ENCODE measurements at regions not wholly inside any gene's neighbourhood (a gene's known extent, or its start where the extent isn't known, plus 50 kb on each side); places are given as distances from the start of the nearest gene placed in this dataset.

DNA sequence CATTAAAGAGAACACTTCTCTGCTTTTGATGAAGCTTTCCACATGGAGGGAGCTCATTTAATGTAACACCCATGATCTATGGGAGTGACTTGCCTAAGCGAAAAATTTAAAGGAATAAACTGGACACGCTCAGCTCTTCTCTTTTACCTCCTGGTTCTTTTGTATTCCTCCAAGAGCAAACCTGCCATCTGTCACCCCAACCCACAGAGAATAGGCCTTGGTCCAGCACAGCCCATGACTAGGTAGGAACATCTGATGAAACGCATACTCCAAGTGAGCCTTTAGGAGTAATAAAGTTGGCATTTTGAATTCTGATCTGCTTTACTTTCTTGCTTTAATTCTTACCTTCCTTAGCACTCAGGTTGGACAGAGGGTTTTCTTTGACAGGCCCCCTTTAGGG lies 389.0 kb downstream of the HNRNPD start:
- Histone ChIP-seq H3K4me3 (no peak overlapping the region), H3K36me3 (no peaks in the 10 kb centered on the region), H3K27ac (no peak overlapping the region), H3K9me3 (replicated peaks) (no peaks in the 10 kb centered on the region), H3K27me3 (replicated peaks) (no peaks in the 10 kb centered on the region), H3K4me1 (replicated peaks) (no peaks in the 10 kb centered on the region)
- no peak for DNase-seq (ENCODE audit: low read depth in 1 of 2, low spot score in 2 of 2)

DNA sequence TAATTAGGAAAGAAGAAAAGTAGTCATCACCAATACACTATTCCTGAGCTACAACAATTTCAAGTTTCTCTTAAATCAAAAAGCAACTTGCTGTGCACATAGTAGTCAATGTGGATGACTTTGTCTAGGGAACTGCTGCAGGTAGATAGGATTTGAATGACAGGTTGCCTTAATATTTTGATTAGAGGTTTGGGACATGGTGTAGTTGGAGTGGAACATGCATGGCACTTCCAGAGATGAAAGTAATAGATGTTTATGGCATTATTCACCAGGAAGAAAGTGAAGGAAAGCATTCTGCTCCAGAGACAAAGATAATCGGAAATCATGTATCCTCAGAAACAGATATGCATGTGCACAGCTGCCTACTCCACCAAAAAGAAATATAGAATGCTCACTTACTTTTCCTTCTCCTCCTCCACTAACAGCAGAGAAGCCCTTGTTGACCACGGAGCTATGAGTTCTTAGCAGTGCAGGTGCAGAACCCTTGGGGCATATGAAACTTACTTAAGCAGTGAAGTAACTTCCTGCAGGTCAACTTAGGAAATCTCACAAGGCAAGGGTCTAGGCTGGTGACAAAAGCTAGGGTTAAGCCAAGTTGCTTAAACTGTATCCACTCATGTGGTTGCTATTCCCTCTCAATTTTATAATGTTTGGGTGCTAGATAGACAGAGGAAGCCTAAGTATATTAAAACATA lies 390.8 kb downstream of the HNRNPD start:
- Histone ChIP-seq H3K4me3 (no peak overlapping the region), H3K9me3 (replicated peaks) (no peaks in the 10 kb centered on the region)

DNA sequence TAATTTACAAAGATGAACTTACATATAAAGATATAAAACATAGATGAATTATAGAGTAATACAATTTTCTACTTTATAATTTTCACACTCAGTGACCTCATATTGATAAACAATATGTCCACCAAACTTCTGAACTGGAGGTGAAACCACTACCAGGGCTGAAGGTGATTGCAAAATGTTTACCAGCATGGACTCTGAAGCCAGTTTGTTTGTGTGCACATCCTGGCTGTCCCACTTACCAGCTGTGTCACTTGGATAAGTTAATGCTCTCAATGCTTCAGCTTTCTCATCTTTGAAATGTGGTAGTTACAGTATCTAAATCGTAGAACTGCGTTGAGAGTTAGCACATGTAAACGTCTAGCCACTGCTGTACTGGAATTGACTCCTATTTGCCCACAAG lies 392.6 kb downstream of the HNRNPD start:
- Histone ChIP-seq H3K36me3 (no peaks in the 10 kb centered on the region), H3K9me3 (replicated peaks) (no peaks in the 10 kb centered on the region), H3K4me3 (no peak overlapping the region), H3K4me1 (replicated peaks) (no peaks in the 10 kb centered on the region), H3K27me3 (replicated peaks) (no peaks in the 10 kb centered on the region), H3K27ac (no peak overlapping the region)
- DNase-seq (ENCODE audit: low read depth in 1 of 2, low spot score in 2 of 2) = no peak

More for the DNA sequence above, 390.8 kb downstream of the HNRNPD start:
- Histone ChIP-seq H3K27me3 (replicated peaks) (no peaks in the 10 kb centered on the region), H3K36me3 (no peaks in the 10 kb centered on the region), H3K4me1 (replicated peaks) (no peaks in the 10 kb centered on the region), H3K27ac (no peak overlapping the region)
- DNase-seq (ENCODE audit: low read depth in 1 of 2, low spot score in 2 of 2) = no peak

DNA sequence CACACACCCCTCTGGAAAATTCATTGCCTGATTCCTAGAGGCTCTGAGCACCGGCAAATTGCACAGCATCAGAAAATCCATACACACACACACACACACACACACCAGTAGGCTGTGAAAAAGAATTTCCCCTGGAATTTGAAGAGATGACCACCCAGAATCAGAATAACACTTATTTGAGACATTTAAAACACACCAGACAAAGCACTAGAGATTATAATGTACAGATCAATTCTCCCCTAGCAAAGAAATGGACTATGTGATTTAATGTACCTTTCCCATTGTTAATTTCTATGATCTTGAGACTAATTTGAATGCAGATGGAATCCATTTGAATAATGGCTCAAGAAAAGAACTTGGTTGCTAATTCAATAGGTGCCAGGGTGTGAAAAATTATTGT lies 399.3 kb downstream of the HNRNPD start:
- H3K4me1 ChIP-seq (replicated peaks) = no peaks in the 10 kb centered on the region
- no peaks in the 10 kb centered on the region for H3K36me3 ChIP-seq
- no peak overlapping the region for H3K4me3 ChIP-seq
- DNase-seq (ENCODE audit: low read depth in 1 of 2, low spot score in 2 of 2) = no peak
- no peaks in the 10 kb centered on the region for H3K9me3 ChIP-seq (replicated peaks)
- H3K27me3 ChIP-seq (replicated peaks) = no peaks in the 10 kb centered on the region
- no peak overlapping the region for H3K27ac ChIP-seq

DNA sequence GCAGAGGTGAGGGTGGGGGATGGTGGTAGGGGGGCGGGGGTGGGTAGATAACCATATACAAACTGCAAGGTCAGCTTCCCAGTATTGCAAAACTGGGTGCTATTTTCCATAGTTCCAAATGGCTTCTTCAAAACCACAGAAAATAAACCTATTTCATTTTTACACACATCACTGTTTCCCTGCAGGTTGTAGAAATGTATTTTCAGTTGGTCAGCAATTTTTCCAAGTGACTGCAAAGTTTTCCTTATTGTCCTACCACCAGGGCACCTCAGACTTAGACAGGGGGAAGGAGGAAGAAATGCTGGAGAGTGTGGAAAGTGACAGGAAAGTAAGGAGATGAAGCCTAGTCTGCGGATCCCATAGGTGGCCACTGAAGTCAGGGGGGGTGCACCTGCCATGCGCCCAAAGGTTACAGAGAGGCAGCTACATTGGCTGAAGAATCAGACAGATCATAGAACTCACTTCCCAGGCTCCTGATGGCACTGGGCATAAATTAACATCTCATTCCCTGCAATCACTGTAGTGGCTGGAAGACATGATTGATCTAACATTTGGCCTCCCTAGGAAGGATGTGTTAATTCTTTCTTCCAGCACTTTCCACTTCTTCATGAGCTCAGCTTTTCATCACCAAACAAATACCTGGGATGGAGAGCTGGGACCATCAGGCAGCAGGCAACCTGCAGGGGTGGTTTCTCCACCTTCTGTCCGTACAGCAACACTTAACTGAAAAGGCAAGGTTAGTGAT lies 402.0 kb downstream of the HNRNPD start:
- H3K27me3 ChIP-seq (replicated peaks) = no peaks in the 10 kb centered on the region
- no peak for DNase-seq (ENCODE audit: low read depth in 1 of 2, low spot score in 2 of 2)
- no peak overlapping the region for H3K27ac ChIP-seq
- H3K4me3 ChIP-seq = no peak overlapping the region
- H3K9me3 ChIP-seq (replicated peaks) = no peaks in the 10 kb centered on the region
- no peaks in the 10 kb centered on the region for H3K36me3 ChIP-seq
- H3K4me1 ChIP-seq (replicated peaks) = no peaks in the 10 kb centered on the region

DNA sequence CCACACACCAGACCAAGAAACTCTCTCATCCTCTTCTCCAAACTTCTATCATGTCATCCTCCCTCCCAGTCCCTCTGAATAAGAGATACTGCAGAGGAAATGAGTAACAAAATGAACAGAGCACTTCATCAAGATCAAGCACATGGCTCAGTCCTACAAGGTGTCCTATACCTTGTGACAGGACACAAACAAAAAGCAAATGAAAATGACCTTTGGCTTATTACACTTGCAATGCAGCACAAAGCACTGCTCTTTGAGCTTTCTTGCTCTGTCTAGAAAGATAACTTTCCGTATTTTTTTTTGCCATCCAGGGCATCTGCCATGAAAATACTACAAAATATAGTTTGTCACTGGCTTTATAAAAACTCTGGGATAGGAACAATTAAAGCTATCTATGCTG lies 402.7 kb downstream of the HNRNPD start:
- H3K4me3 ChIP-seq = no peak overlapping the region
- no peaks in the 10 kb centered on the region for H3K36me3 ChIP-seq
- no peaks in the 10 kb centered on the region for H3K9me3 ChIP-seq (replicated peaks)
- no peak overlapping the region for H3K27ac ChIP-seq
- H3K27me3 ChIP-seq (replicated peaks) = no peaks in the 10 kb centered on the region
- no peak for DNase-seq (ENCODE audit: low read depth in 1 of 2, low spot score in 2 of 2)
- H3K4me1 ChIP-seq (replicated peaks) = no peaks in the 10 kb centered on the region

DNA sequence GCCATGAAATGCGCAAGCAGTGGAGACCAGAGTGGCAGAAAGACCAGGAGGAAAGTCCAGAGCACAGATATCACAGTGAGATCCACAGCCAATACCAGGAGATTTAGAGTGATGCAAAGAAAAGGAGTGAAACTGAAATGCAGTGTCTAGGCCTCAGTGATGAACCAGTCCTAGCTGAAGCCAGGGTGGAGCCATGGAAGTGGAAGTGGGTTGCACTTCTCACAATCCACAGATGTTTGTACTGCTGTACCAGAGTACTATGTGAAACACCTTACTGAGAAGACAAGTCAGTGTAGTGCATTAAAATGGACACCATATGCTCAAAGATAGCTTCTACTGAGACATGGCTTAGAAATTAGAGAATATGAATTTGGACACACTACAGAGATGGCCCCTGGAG lies 403.3 kb downstream of the HNRNPD start:
- no peak overlapping the region for H3K27ac ChIP-seq
- H3K36me3 ChIP-seq = no peaks in the 10 kb centered on the region
- no peak for DNase-seq (ENCODE audit: low read depth in 1 of 2, low spot score in 2 of 2)
- no peaks in the 10 kb centered on the region for H3K4me1 ChIP-seq (replicated peaks)
- H3K9me3 ChIP-seq (replicated peaks) = no peaks in the 10 kb centered on the region
- no peak overlapping the region for H3K4me3 ChIP-seq
- no peaks in the 10 kb centered on the region for H3K27me3 ChIP-seq (replicated peaks)

DNA sequence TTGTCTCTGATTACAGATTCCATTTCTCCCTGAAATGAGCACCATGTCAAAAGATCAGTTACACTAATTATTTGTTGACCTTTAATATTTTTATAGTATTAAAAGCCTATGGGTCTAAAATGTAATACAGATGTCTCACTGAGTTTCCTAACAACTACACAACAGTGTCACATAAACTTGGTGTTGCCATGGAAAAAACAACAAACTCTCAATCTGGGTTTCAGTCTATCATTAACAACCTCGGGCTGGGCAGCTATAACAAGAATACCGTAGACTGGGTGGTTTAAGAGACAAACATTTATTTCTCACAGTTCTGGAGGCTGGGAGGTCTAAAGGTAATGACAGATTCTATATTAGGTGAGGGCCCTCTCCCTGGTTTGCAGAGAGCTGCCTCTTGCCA lies 407.1 kb downstream of the HNRNPD start:
- no peaks in the 10 kb centered on the region for H3K4me1 ChIP-seq (replicated peaks)
- H3K36me3 ChIP-seq = no peaks in the 10 kb centered on the region
- DNase-seq (ENCODE audit: low read depth in 1 of 2, low spot score in 2 of 2) = no peak
- no peak overlapping the region for H3K4me3 ChIP-seq
- H3K27me3 ChIP-seq (replicated peaks) = no peaks in the 10 kb centered on the region
- H3K9me3 ChIP-seq (replicated peaks) = no peaks in the 10 kb centered on the region
- no peak overlapping the region for H3K27ac ChIP-seq

DNA sequence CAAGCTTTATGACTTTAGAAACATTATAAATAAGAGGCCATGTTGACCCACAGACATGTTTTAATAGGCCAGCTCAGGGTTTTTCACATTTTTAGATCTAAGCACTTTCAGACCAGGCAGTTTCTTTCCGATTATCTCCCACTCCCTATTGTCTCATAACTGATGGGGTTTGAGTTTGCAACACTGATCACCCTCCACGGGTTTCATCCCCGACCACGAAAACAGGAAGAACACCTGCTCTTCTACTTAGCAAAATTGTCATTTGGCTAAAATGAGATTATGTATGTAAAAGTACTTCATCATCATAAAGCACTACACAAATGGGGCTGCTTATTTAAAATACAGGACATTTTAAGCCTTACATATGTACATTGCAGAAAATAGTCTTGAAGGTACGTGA lies 407.9 kb downstream of the HNRNPD start:
- H3K4me3 ChIP-seq = no peak overlapping the region
- H3K4me1 ChIP-seq (replicated peaks) = no peaks in the 10 kb centered on the region
- DNase-seq (ENCODE audit: low read depth in 1 of 2, low spot score in 2 of 2) = no peak
- no peak overlapping the region for H3K27ac ChIP-seq
- no peaks in the 10 kb centered on the region for H3K36me3 ChIP-seq
- no peaks in the 10 kb centered on the region for H3K27me3 ChIP-seq (replicated peaks)
- H3K9me3 ChIP-seq (replicated peaks) = no peaks in the 10 kb centered on the region

DNA sequence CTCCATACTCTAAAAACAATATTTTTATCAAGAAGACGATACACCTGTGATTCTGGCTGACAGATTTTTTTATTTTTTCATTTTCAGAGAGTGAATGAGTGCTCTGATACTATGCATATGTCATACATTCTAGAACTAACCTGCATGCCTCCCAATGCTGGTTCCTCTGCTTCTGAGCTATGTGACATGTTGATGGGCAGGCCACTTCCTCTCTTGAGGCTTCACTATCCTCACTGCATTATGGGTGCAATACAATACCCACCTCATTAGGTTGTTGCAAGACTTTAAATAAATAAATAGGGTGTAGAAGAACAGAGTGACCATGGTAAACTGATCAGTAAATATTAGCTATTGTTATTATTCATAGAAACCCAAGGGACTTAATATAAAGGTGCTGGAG lies 408.3 kb downstream of the HNRNPD start:
- DNase-seq (ENCODE audit: low read depth in 1 of 2, low spot score in 2 of 2) = no peak
- no peaks in the 10 kb centered on the region for H3K9me3 ChIP-seq (replicated peaks)
- H3K27me3 ChIP-seq (replicated peaks) = no peaks in the 10 kb centered on the region
- H3K4me1 ChIP-seq (replicated peaks) = no peaks in the 10 kb centered on the region
- H3K27ac ChIP-seq = no peak overlapping the region
- no peaks in the 10 kb centered on the region for H3K36me3 ChIP-seq
- no peak overlapping the region for H3K4me3 ChIP-seq

DNA sequence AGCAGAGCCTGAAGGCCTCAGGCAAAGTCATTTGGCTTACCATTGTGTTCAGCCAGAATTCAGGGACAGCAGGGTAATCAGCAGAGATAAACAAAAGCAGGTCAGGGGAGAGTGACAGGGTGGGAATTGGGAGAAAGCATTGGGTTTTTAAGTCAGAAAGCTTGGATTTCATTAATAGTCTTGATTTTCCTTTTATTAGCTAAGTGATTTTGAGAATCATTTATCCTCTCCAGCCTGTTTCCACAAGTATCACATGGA lies 410.1 kb downstream of the HNRNPD start:
- H3K27ac ChIP-seq = no peak overlapping the region
- H3K27me3 ChIP-seq (replicated peaks) = no peaks in the 10 kb centered on the region
- no peaks in the 10 kb centered on the region for H3K9me3 ChIP-seq (replicated peaks)
- H3K4me1 ChIP-seq (replicated peaks) = no peaks in the 10 kb centered on the region
- DNase-seq (ENCODE audit: low read depth in 1 of 2, low spot score in 2 of 2) = no peak
- H3K36me3 ChIP-seq = no peaks in the 10 kb centered on the region
- H3K4me3 ChIP-seq = no peak overlapping the region

DNA sequence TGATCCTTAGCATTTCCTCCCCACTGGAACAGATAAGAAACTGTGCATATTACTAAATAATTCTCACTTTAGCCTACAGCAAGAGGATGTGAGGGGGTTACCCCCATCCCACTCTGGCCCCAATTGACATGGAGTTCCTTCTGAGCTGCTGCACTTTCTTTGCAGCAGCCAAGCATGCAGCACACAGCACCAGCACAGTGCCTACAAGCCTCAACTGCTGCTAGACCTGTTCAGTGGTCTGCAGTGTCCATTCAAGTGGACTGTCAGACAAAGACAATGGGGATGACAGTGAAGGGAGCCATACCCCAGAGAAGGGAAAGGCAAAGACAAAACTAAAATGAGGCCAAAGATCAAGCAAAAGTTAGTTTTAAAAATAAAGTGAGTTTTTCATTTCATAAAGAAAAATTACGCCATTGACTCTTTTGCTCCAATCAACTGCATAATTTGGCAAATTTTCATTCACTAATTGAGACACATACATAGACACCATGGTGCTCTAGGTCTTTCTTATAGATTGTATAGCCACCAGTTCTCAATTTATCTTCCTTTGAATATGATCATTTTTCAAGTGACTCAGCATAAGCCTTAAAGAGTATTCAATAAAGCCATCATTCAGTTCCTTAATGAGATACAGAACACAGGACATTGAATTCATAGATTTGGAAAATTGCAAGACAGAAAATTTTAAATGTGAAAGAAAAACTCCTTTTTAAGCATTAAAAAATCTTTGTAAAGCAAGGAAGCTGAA lies 410.6 kb downstream of the HNRNPD start:
- Histone ChIP-seq H3K9me3 (replicated peaks) (no peaks in the 10 kb centered on the region), H3K36me3 (no peaks in the 10 kb centered on the region), H3K27me3 (replicated peaks) (no peaks in the 10 kb centered on the region), H3K4me3 (no peak overlapping the region), H3K4me1 (replicated peaks) (no peaks in the 10 kb centered on the region), H3K27ac (no peak overlapping the region)
- DNase-seq (ENCODE audit: low read depth in 1 of 2, low spot score in 2 of 2) = no peak

DNA sequence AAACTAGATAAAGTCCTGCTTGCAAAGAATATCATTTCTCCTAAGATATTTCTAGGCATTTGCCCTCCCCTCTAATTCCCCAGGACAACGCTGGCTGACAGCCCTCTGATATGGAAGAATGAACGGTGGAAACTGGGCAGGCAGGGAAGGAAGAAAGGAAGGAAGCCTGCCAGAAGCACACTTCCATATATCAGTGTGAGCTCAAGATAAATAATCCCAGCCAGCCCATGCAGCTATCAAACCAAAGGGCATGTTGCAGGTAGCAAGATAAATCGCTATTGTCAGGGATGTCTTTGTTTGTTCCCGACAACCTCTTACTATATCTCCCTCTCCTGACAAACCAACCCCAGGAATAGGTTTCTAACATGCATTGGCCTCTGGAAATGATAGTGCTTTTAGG lies 412.8 kb downstream of the HNRNPD start:
- Histone ChIP-seq H3K36me3 (no peaks in the 10 kb centered on the region), H3K27me3 (replicated peaks) (no peaks in the 10 kb centered on the region), H3K9me3 (replicated peaks) (no peaks in the 10 kb centered on the region)

DNA sequence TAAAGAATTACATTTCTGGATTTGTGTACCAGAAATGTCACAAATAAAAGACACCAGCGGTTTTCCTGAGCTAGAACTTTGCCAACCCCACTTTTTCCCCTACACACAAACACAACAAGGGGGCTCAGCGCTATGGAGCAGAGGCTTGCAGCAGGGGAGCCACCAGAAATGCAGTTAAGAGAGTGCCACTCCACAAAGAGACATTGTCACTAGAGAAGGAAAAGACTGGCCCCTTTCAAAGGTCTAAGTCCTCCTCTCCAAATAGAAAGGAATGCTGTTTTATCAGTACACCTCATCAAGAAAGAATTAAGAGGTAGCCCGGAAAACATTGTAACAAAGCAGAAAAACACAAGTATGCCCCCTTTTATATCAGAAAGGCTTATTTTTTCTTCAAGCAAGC lies 419.5 kb downstream of the HNRNPD start:
- no peaks in the 10 kb centered on the region for H3K4me1 ChIP-seq (replicated peaks)
- no peak overlapping the region for H3K4me3 ChIP-seq
- H3K9me3 ChIP-seq (replicated peaks) = no peaks in the 10 kb centered on the region; the same call in 1 of the 2 replicates
- no peak overlapping the region for H3K27ac ChIP-seq
- no peaks in the 10 kb centered on the region for H3K27me3 ChIP-seq (replicated peaks)
- H3K36me3 ChIP-seq = no peaks in the 10 kb centered on the region
- no peak for DNase-seq (ENCODE audit: low read depth in 1 of 2, low spot score in 2 of 2)

More for the DNA sequence above, 412.8 kb downstream of the HNRNPD start:
- DNase-seq (ENCODE audit: low read depth in 1 of 2, low spot score in 2 of 2) = no peak
- Histone ChIP-seq H3K4me3 (no peak overlapping the region), H3K4me1 (replicated peaks) (no peaks in the 10 kb centered on the region), H3K27ac (no peak overlapping the region)
